Ovary (tissue), 7 donors: ENCODE measurements at regions not wholly inside any gene's neighbourhood (a gene's known extent, or its start where the extent isn't known, plus 50 kb on each side); places are given as distances from the start of the nearest gene placed in this dataset.

Source experiments
- DNase-seq, 5 donors: peaks; one replicate each; pipeline ENCODE4 v3.0.0-alpha.2; 2019 to 2020
- H3K27ac ChIP-seq, 2 donors: fragments of 200-600 bp; one replicate each; pipeline versions ENCODE4 v1.5.1 to v1.8.0; 2019 to 2022
- H3K27me3 ChIP-seq: fragments of 200-600 bp; one replicate; pipeline ENCODE4 v1.8.0; 2022
- H3K36me3 ChIP-seq: fragments of 200-600 bp; sonication (generic); one replicate; pipeline ENCODE4 v1.5.1; 2019
- H3K4me1 ChIP-seq: one replicate; pipeline ENCODE4 v1.8.1; 2013; ENCODE audit warnings: mild to moderate bottlenecking, moderate library complexity; ENCODE audit not compliant: insufficient read depth
- H3K4me3 ChIP-seq: fragments of 200-600 bp; sonication (generic); one replicate; pipeline ENCODE4 v1.5.1; 2017
- H3K9me3 ChIP-seq, 2 donors: fragments of 200-600 bp in 1 of 2; sonication (generic) in 1 of 2; one replicate each; pipeline versions ENCODE4 v1.5.1 to v1.8.1; 2013 to 2019; ENCODE audit warnings: mild to moderate bottlenecking in 1 of 2, moderate library complexity in 1 of 2
- EP300 ChIP-seq: sonication (generic); formaldehyde crosslinking; IDR thresholded peaks from one replicate; pipeline ENCODE4 v1.6.1; 2017; ENCODE audit warnings: antibody characterized with exemption
- POLR2A ChIP-seq: fragments of 450-650 bp; IDR thresholded peaks from one replicate; pipeline ENCODE4 v1.6.1; 2017; ENCODE audit warnings: antibody characterized with exemption, mild to moderate bottlenecking, moderate library complexity
- WGBS, 3 donors: extraction: QIAGEN DNeasy Blood & Tissue Kit in 1 of 3; methylation state at CpG; one replicate each; pipeline versions ENCODE4 v1.1.5 to v1.1.7; 2013 to 2017; 5-methylcytosine and 5-hydroxymethylcytosine counted together
- intact Hi-C, 4 donors: fragments of 100-400 bp; cut with DNase I; formaldehyde crosslinking; loops; one replicate each; pipeline versions ENCODE4 v1.11.0 to v1.15.1; 2022 to 2023
- TF ChIP-seq, protein P1 (sequence below), 3 donors: fragments of 450-650 bp in 2 of 3; fragments of 200-600 bp in 1 of 3; IDR thresholded peaks; one replicate each; pipeline versions ENCODE4 v1.5.1 to v1.8.0; 2016 to 2022; ENCODE audit warnings: antibody characterized with exemption in 3 of 3, mild to moderate bottlenecking in 1 of 3
- donor health status: DM: no; HTN: no; CAD: no; lungs with moderate emphysema.
- donor health status: DM: no; HTN: no; CAD: no.
- donor health status: Bipolar disorder and iron deficiency.
- donor health status: DM: no; HTN: no; CAD: no.
- donor health status: DM: yes; HTN: yes; CAD: no.

DNA sequence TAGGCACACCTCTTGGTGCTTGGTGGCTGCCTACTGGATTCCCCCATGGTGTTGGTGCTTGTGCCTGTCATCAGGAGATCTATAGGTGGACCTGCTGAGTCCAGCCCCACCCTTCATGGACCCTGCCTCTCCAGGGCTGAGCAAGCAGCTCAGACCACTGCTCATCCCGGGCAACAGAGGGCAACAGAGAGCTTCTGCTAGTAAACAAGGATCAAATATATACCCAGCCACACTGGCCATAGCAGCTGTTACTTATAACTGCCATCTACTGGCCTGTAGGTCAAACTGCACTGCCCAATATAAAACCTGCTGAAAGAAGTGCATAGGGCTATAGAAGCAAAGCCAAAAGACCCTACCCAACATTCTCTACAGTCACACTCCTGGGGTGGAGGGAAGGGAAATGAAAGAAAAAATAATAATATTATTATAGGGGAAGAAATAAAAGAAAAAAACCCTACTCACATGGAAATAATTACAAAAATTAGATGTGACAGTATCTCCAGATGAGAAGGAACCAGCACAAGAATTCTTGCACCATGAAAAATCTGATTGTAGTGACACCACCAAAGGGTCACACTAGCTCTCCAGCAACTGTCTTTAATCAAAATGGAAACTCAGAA lies 54.9 kb upstream of the ZNF800 start:
- Histone ChIP-seq H3K4me1 (no peaks in the 10 kb centered on the region), H3K9me3 (no peaks in the 10 kb centered on the region), H3K4me3 (no peak overlapping the region), H3K36me3 (no peaks in the 10 kb centered on the region), H3K27me3 (no peaks in the 10 kb centered on the region), H3K27ac (no peak overlapping the region)
- intact Hi-C loops, result no loop called here
- TF ChIP-seq, protein P1, sequence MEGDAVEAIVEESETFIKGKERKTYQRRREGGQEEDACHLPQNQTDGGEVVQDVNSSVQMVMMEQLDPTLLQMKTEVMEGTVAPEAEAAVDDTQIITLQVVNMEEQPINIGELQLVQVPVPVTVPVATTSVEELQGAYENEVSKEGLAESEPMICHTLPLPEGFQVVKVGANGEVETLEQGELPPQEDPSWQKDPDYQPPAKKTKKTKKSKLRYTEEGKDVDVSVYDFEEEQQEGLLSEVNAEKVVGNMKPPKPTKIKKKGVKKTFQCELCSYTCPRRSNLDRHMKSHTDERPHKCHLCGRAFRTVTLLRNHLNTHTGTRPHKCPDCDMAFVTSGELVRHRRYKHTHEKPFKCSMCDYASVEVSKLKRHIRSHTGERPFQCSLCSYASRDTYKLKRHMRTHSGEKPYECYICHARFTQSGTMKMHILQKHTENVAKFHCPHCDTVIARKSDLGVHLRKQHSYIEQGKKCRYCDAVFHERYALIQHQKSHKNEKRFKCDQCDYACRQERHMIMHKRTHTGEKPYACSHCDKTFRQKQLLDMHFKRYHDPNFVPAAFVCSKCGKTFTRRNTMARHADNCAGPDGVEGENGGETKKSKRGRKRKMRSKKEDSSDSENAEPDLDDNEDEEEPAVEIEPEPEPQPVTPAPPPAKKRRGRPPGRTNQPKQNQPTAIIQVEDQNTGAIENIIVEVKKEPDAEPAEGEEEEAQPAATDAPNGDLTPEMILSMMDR (IDR thresholded peaks at IDR 0.05), result no peak
- no peak for TF ChIP-seq EP300
- no peak for TF ChIP-seq POLR2A
- 0 to 11% (median 6%) methylated on average over 1 of the region's 1 CpG for WGBS, 3 donors
- no peak for DNase-seq

DNA sequence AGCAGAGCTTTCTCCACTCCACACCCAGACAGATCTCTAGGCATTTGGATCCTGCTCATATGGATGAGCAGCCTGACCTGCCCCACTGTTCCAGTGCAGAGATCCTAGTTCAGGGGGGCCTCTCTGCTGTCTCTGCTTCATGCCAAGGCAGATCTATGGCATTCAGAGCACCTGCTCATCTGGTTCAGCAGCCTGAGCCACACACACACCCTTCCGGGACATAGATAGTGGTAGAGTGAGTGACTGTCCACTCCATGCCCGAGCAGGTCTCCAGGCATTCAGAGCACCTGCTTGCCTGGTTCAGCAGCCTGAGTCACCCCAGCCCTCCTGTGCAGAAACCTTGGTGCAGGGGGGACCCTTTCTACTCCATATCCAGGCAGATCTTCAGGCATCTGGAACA lies 54.3 kb upstream of the ZNF800 start:
- no peak for DNase-seq

More for the DNA sequence above, 54.3 kb upstream of the ZNF800 start:
- WGBS, 3 donors, result 60 to 86% (median 81%) methylated on average over 1 to 2 of the region's 2 CpGs
- no peak overlapping the region for H3K4me3 ChIP-seq
- H3K4me1 ChIP-seq, result no peaks in the 10 kb centered on the region
- no peaks in the 10 kb centered on the region for H3K36me3 ChIP-seq
- intact Hi-C loops, result no loop called here
- no peaks in the 10 kb centered on the region for H3K27me3 ChIP-seq
- no peaks in the 10 kb centered on the region for H3K9me3 ChIP-seq
- H3K27ac ChIP-seq, result no peak overlapping the region
- TF ChIP-seq EP300 (no peak), POLR2A (no peak)
- TF ChIP-seq, protein P1 (IDR thresholded peaks at IDR 0.05), result no peak
